Keratinocyte (primary cell): ENCODE measurements at regions not wholly inside any gene's neighbourhood (a gene's known extent, or its start where the extent isn't known, plus 50 kb on each side); places are given as distances from the start of the nearest gene placed in this dataset.
A peak's percentile ranks its signal among the peaks of the same experiment; 100 is the strongest.

Experiments
- DNase-seq: peaks from one replicate; pipeline ENCODE4 v3.0.0-alpha.2; 2011; ENCODE audit warnings: low read depth, missing footprints, low spot score
- FAIRE-seq: peaks from 2 replicates; lab custom pipeline; 2011; peaks lifted over from hg19 to GRCh38; lab: Jason Lieb, UNC
- H2AFZ ChIP-seq: 2 replicates; pipeline ENCODE4 v1.6.0; 2012; ENCODE audit warnings: low read length, control low read depth, inconsistent platforms; ENCODE audit not compliant: control insufficient read depth
- H3K27ac ChIP-seq: 2 replicates; pipeline ENCODE4 v1.5.1; 2011; ENCODE audit warnings: low read length; ENCODE audit not compliant: control insufficient read depth, insufficient read depth
- H3K27me3 ChIP-seq: 3 replicates; pipeline ENCODE4 v1.6.0; 2011; ENCODE audit warnings: low read length; ENCODE audit not compliant: control insufficient read depth, insufficient read depth; ENCODE audit errors: extremely low read depth
- H3K36me3 ChIP-seq, 2 experiments: 2 replicates in 1 of 2; 3 replicates in 1 of 2; pipeline ENCODE4 v1.5.1; 2011; ENCODE audit warnings: low read length in 2 of 2, mild to moderate bottlenecking in 1 of 2; ENCODE audit not compliant: control insufficient read depth in 2 of 2, insufficient read depth in 2 of 2; ENCODE audit errors: extremely low read depth in 1 of 2
- H3K4me1 ChIP-seq: 3 replicates; pipeline ENCODE4 v1.5.1; 2011; ENCODE audit warnings: low read length; ENCODE audit not compliant: control insufficient read depth, insufficient read depth; ENCODE audit errors: extremely low read depth
- H3K4me2 ChIP-seq: 3 replicates; pipeline ENCODE4 v1.6.0; 2011; ENCODE audit warnings: low read depth, low read length; ENCODE audit not compliant: control insufficient read depth, insufficient read depth; ENCODE audit errors: extremely low read depth
- H3K4me3 ChIP-seq, 3 experiments: fragments of 200-600 bp in 1 of 3; sonication (generic) in 1 of 3; 2 replicates in 2 of 3; 3 replicates in 1 of 3; pipeline ENCODE4 v1.5.1; 2011 to 2016; ENCODE audit warnings: low read length in 3 of 3, mild to moderate bottlenecking in 3 of 3, control low read depth in 2 of 3, inconsistent platforms in 1 of 3, low read depth in 1 of 3, mixed read lengths in 1 of 3, mixed run types in 1 of 3, moderate library complexity in 1 of 3; ENCODE audit not compliant: control insufficient read depth in 2 of 3, insufficient read depth in 2 of 3; ENCODE audit errors: extremely low read depth in 1 of 3
- H3K79me2 ChIP-seq: 2 replicates; pipeline ENCODE4 v1.6.0; 2012; ENCODE audit warnings: low read length; ENCODE audit not compliant: control insufficient read depth, insufficient read depth
- H3K9ac ChIP-seq: 3 replicates; pipeline ENCODE4 v1.6.0; 2011; ENCODE audit warnings: low read length; ENCODE audit not compliant: control insufficient read depth, insufficient read depth; ENCODE audit errors: extremely low read depth
- H3K9me1 ChIP-seq: 3 replicates; pipeline ENCODE4 v1.6.0; 2011; ENCODE audit warnings: low read length; ENCODE audit not compliant: control insufficient read depth, insufficient read depth; ENCODE audit errors: extremely low read depth
- H3K9me3 ChIP-seq: 2 replicates; pipeline ENCODE4 v1.5.1; 2012; ENCODE audit warnings: low read depth, low read length; ENCODE audit not compliant: control insufficient read depth
- H4K20me1 ChIP-seq: 3 replicates; pipeline ENCODE4 v1.6.0; 2011; ENCODE audit warnings: low read length; ENCODE audit not compliant: control insufficient read depth, insufficient read depth; ENCODE audit errors: extremely low read depth
- EZH2 ChIP-seq: IDR thresholded peaks from one replicate; pipeline ENCODE4 v1.6.1; 2012; ENCODE audit warnings: inconsistent platforms, mild to moderate bottlenecking, low read length, moderate library complexity
- dilution Hi-C: fragments of 300-500 bp; cut with MboI; formaldehyde crosslinking; loops from one replicate; pipeline ENCODE4 v1.7.0; 2020; ENCODE audit warnings: low sequenced_read_pairs; ENCODE audit not compliant: extremely low pct_ligation_motif_present
- TF ChIP-seq, protein P1 (sequence below), 3 experiments: IDR thresholded peaks in 1 of 3; conservative IDR thresholded peaks in 1 of 3; optimal IDR thresholded peaks in 1 of 3; 2 replicates in 2 of 3; 3 replicates in 1 of 3; pipeline versions ENCODE3 to v1.5.1; 2011; ENCODE audit warnings: low read length in 3 of 3, mild to moderate bottlenecking in 3 of 3, moderate library complexity in 2 of 3, control low read depth in 1 of 3, inconsistent platforms in 1 of 3; ENCODE audit not compliant: insufficient read depth in 2 of 3; ENCODE audit errors: extremely low read depth in 1 of 3

DNA sequence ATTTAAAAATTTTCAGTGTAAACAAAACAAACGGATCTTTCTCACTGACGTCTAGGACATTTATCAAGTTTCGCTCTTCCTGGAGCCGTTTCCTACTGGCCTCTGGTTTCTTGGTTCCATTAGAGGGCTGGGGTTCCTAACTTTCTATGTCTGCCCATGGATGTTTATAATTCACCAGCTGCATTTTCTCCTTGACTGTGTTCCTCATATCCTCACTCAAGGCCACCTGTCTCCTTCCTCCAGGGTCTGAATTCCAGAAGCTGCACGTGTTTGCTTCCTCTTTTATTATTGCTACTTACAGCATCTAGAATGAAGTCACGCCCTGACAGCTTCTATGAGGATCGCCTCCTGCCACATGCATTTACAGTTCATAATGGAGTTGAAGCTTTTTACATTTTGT lies 74.1 kb upstream of the BASP1 start:
- dilution Hi-C loops = no loop called here
- no peaks in the 10 kb centered on the region for H4K20me1 ChIP-seq
- no peaks in the 10 kb centered on the region for H3K9me1 ChIP-seq
- TF ChIP-seq, protein P1, sequence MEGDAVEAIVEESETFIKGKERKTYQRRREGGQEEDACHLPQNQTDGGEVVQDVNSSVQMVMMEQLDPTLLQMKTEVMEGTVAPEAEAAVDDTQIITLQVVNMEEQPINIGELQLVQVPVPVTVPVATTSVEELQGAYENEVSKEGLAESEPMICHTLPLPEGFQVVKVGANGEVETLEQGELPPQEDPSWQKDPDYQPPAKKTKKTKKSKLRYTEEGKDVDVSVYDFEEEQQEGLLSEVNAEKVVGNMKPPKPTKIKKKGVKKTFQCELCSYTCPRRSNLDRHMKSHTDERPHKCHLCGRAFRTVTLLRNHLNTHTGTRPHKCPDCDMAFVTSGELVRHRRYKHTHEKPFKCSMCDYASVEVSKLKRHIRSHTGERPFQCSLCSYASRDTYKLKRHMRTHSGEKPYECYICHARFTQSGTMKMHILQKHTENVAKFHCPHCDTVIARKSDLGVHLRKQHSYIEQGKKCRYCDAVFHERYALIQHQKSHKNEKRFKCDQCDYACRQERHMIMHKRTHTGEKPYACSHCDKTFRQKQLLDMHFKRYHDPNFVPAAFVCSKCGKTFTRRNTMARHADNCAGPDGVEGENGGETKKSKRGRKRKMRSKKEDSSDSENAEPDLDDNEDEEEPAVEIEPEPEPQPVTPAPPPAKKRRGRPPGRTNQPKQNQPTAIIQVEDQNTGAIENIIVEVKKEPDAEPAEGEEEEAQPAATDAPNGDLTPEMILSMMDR (optimal IDR thresholded peaks at IDR 0.05 in 1 of 3, IDR thresholded peaks at IDR 0.05 in 1 of 3, conservative IDR thresholded peaks at IDR 0.05 in 1 of 3; ENCODE audit: extremely low read depth in 1 of 3, insufficient read depth in 2 of 3, low read length in 3 of 3) = no peak
- TF ChIP-seq EZH2 = no peak
- no peak overlapping the region for H2AFZ ChIP-seq
- FAIRE-seq (no peak), DNase-seq (no peak)
- peaks cover 9% of the 10 kb centered on the region for H3K4me1 ChIP-seq
- H3K9me3 ChIP-seq = no peaks in the 10 kb centered on the region
- no peak overlapping the region for H3K9ac ChIP-seq
- no peak overlapping the region for H3K27ac ChIP-seq
- no peaks in the 10 kb centered on the region for H3K36me3 ChIP-seq
- no peak overlapping the region for H3K4me3 ChIP-seq
- no peaks in the 10 kb centered on the region for H3K79me2 ChIP-seq
- H3K4me2 ChIP-seq = no peak overlapping the region
- H3K27me3 ChIP-seq = no peaks in the 10 kb centered on the region

DNA sequence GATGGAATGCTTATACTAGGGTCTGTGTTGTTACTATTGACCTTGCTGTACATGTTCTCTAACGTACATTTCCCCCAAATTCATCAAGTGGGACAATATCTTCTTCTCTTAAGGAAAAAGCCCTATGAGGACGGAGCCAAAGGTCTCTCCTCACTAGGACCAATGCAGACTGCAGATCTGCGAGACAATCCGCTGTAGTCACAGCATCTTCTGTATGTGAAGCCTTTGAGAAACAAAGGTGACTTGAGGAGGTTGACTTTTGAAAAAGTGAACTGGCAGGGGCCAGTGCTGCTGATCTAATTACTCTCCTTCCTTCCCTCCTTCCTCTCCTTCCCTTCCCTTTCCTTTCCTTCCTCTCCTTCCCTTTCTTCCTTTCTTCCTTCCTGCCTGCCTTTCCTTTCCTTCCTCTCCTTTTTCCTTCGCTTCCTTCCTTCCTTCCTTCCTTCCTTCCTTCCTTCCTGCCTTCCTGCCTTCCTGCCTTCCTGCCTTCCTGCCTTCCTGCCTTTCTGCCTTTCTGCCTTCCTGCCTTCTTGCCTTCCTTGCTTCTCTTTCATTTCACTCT lies 71.1 kb upstream of the BASP1 start:
- peak overlapping the region; percentile 25 for H3K4me2 ChIP-seq
- FAIRE-seq (no peak), DNase-seq (no peak)
- no peaks in the 10 kb centered on the region for H3K36me3 ChIP-seq
- H4K20me1 ChIP-seq = no peaks in the 10 kb centered on the region
- dilution Hi-C loops = no loop called here
- H3K4me1 ChIP-seq = peaks cover 9% of the 10 kb centered on the region
- no peak overlapping the region for H3K4me3 ChIP-seq
- no peaks in the 10 kb centered on the region for H3K79me2 ChIP-seq
- H3K27me3 ChIP-seq = no peaks in the 10 kb centered on the region
- no peak overlapping the region for H2AFZ ChIP-seq
- no peaks in the 10 kb centered on the region for H3K9me3 ChIP-seq
- no peak overlapping the region for H3K27ac ChIP-seq
- no peaks in the 10 kb centered on the region for H3K9me1 ChIP-seq
- no peak overlapping the region for H3K9ac ChIP-seq
- TF ChIP-seq, protein P1 (optimal IDR thresholded peaks at IDR 0.05 in 1 of 3, IDR thresholded peaks at IDR 0.05 in 1 of 3, conservative IDR thresholded peaks at IDR 0.05 in 1 of 3; ENCODE audit: extremely low read depth in 1 of 3, insufficient read depth in 2 of 3, low read length in 3 of 3) = no peak
- no peak for TF ChIP-seq EZH2
